GM12878 (cell line): ENCODE measurements at regions not wholly inside any gene's neighbourhood (a gene's known extent, or its start where the extent isn't known, plus 50 kb on each side); places are given as distances from the start of the nearest gene placed in this dataset.

Experiments
- EZH2 ChIP-seq: IDR thresholded peaks from 2 replicates; pipeline ENCODE4 v1.6.1; 2012; ENCODE audit warnings: low read depth, mild to moderate bottlenecking, control low read depth, inconsistent platforms, low read length, borderline replicate concordance; ENCODE audit not compliant: control insufficient read depth
- GABPA ChIP-seq: IDR thresholded peaks from 2 replicates; pipeline ENCODE4 v1.6.1; 2014; ENCODE audit warnings: antibody characterized with exemption, low read depth, mild to moderate bottlenecking, inconsistent platforms
- TF ChIP-seq, protein P1 (sequence below): IDR thresholded peaks from 2 replicates; pipeline ENCODE4 v1.6.1; 2011; ENCODE audit warnings: low read depth, mild to moderate bottlenecking, low read length, moderate library complexity, borderline replicate concordance; ENCODE audit errors: extremely low read depth
- TF ChIP-seq, protein P2 (sequence below): IDR thresholded peaks from 2 replicates; pipeline ENCODE4 v1.6.1; 2012; ENCODE audit warnings: low read depth, low read length, improper control_type of control experiment

DNA sequence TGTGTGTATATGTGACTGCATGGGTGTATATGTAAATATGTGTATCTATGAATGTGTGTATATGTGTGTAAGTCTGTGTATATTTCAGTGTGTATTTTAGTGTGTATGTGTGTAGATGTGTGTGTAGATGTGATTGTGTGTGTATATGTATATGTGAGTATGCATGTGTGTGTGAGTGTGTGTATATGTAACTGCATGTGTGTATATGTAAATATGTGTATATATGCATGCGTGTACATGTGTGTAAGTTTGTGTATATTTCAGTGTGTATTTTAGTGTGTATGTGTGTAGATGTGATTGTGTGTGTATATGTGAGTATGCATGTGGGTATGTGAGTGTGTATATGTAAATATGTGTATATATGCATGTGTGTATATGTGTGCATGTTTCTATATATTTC lies 169.9 kb downstream of the MN1 start:
- TF ChIP-seq GABPA, result no peak
- TF ChIP-seq, protein P1, sequence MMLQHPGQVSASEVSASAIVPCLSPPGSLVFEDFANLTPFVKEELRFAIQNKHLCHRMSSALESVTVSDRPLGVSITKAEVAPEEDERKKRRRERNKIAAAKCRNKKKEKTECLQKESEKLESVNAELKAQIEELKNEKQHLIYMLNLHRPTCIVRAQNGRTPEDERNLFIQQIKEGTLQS, result no peak
- TF ChIP-seq, protein P2, sequence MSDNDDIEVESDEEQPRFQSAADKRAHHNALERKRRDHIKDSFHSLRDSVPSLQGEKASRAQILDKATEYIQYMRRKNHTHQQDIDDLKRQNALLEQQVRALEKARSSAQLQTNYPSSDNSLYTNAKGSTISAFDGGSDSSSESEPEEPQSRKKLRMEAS, result no peak
- TF ChIP-seq EZH2, result no peak
